Activated CD8-positive, alpha-beta T cell treated with anti-CD3 and anti-CD28 coated beads for 36 hours (primary cell): ENCODE measurements at regions not wholly inside any gene's neighbourhood (a gene's known extent, or its start where the extent isn't known, plus 50 kb on each side); places are given as distances from the start of the nearest gene placed in this dataset.

Experiments
- ATAC-seq: fragments of 200-7000 bp; cut with Tn5 transposase; one replicate; pipeline ENCODE4 v1.10.0; 2021; ENCODE audit warnings: mild to moderate bottlenecking, moderate library complexity
- CTCF ChIA-PET: fragments of 350-600 bp; sonication (Branson Sonifier 250); formaldehyde crosslinking; loops from one replicate; lab custom pipeline; 2021; ENCODE audit warnings: antibody characterized with exemption; lab: Charles Lee
- POLR2A ChIA-PET: fragments of 350-600 bp; sonication (Branson Sonifier 250); formaldehyde crosslinking; loops from one replicate; lab custom pipeline; 2021; ENCODE audit warnings: antibody characterized with exemption; lab: Charles Lee
- DNase-seq: peaks from one replicate; pipeline ENCODE4 v3.0.0-alpha.2; 2020
- H3K27ac Mint-ChIP-seq: one replicate; pipeline ENCODE4 v1.8.0; 2021; ENCODE audit warnings: mild to moderate bottlenecking, mixed read lengths
- H3K27me3 Mint-ChIP-seq: one replicate; pipeline ENCODE4 v1.8.0; 2021; ENCODE audit warnings: mixed read lengths
- H3K36me3 Mint-ChIP-seq: one replicate; pipeline ENCODE4 v1.8.0; 2021; ENCODE audit warnings: low read depth, mixed read lengths
- H3K4me1 Mint-ChIP-seq: one replicate; pipeline ENCODE4 v1.8.0; 2021; ENCODE audit warnings: low read depth, mixed read lengths
- H3K4me3 Mint-ChIP-seq: one replicate; pipeline ENCODE4 v1.8.0; 2021; ENCODE audit warnings: mild to moderate bottlenecking, moderate library complexity, mixed read lengths
- H3K9me3 Mint-ChIP-seq: one replicate; pipeline ENCODE4 v1.8.0; 2021; ENCODE audit warnings: mixed read lengths
- CTCF ChIP-seq: fragments of 200-600 bp; IDR thresholded peaks from one replicate; pipeline ENCODE4 v1.8.0; 2022; ENCODE audit warnings: antibody characterized with exemption, mild to moderate bottlenecking
- intact Hi-C: fragments of 100-400 bp; cut with micrococcal nuclease; formaldehyde crosslinking; loops from one replicate; pipeline ENCODE4 v1.10.0; 2022

DNA sequence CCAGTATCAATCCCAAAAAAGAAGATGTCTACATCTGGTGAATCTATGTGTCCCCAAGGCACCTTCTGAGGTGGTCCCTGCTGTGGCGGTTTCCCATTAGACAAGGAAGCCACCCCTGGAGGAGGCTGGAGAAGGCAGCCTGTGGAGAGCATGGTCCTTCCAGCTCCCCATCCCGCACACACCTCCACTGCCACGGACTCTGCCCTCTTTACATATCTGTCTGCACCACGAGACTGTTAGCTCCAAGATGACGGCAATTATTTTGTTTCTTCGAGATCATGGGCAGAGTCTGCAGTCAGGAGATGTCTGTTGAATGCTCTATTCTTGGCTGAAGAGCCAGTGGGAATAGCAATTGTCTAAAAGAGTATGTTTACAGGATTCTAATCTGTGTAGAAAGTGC, 132.0 kb downstream of the OSR1 start:
- no peak overlapping the region for H3K27ac Mint-ChIP-seq
- H3K27me3 Mint-ChIP-seq = peaks cover 2% of the 10 kb centered on the region
- intact Hi-C loops = no loop called here
- no peaks in the 10 kb centered on the region for H3K4me1 Mint-ChIP-seq
- no peak overlapping the region for H3K4me3 Mint-ChIP-seq
- ATAC-seq = no peak
- TF ChIP-seq CTCF = no peak
- POLR2A ChIA-PET = no interaction called here
- no peak for DNase-seq
- H3K9me3 Mint-ChIP-seq = no peaks in the 10 kb centered on the region
- CTCF ChIA-PET = interaction anchor here (1.6 kb wide), 1 partner anchor 10 kb away, joined by 3 read pairs; no protein-coding TSS in a partner anchor
- no peaks in the 10 kb centered on the region for H3K36me3 Mint-ChIP-seq

DNA sequence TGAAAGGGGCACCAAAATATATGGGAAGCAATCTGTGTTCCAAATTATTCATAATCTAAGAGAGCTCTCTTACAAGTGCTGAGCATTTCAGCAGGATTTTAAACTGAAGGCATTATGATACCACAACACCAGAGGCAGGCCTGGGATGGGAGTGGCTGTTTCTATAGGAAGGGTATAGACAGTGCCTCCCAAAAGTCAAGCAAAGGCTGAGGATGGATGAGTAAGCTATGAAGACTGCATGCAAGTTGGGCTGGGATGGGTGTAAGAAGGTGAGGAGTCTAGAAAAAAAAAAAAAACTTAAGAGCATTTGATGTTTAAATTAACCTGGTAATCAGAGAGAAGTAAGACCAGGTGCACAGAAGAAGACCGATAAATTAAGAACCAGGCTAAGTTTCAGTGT, 132.5 kb downstream of the OSR1 start:
- CTCF ChIA-PET = interaction anchor here (1.6 kb wide), 1 partner anchor 11 kb away, joined by 3 read pairs; no protein-coding TSS in a partner anchor
- peaks cover 2% of the 10 kb centered on the region for H3K27me3 Mint-ChIP-seq
- no peak overlapping the region for H3K27ac Mint-ChIP-seq
- intact Hi-C loops = no loop called here
- H3K9me3 Mint-ChIP-seq = no peaks in the 10 kb centered on the region
- no peak for TF ChIP-seq CTCF
- POLR2A ChIA-PET = no interaction called here
- H3K36me3 Mint-ChIP-seq = no peaks in the 10 kb centered on the region
- no peaks in the 10 kb centered on the region for H3K4me1 Mint-ChIP-seq
- DNase-seq (no peak), ATAC-seq (no peak)
- no peak overlapping the region for H3K4me3 Mint-ChIP-seq

GRCh38 chr2:19225126-19225525, 133.3 kb downstream of the OSR1 start:
- TF ChIP-seq CTCF = no peak
- H3K4me3 Mint-ChIP-seq = no peak overlapping the region
- no peak overlapping the region for H3K27ac Mint-ChIP-seq
- intact Hi-C loops = no loop called here
- ChIA-PET POLR2A (no interaction called here), CTCF (interaction anchor here (0.6 to 1.6 kb wide), 2 partner anchors 11 to 671 kb away, joined by 3 to 4 read pairs; no protein-coding TSS in a partner anchor)
- DNase-seq = no peak
- no peaks in the 10 kb centered on the region for H3K36me3 Mint-ChIP-seq
- no peaks in the 10 kb centered on the region for H3K9me3 Mint-ChIP-seq
- no peaks in the 10 kb centered on the region for H3K4me1 Mint-ChIP-seq
- peaks cover 2% of the 10 kb centered on the region for H3K27me3 Mint-ChIP-seq
- ATAC-seq = no peak

DNA sequence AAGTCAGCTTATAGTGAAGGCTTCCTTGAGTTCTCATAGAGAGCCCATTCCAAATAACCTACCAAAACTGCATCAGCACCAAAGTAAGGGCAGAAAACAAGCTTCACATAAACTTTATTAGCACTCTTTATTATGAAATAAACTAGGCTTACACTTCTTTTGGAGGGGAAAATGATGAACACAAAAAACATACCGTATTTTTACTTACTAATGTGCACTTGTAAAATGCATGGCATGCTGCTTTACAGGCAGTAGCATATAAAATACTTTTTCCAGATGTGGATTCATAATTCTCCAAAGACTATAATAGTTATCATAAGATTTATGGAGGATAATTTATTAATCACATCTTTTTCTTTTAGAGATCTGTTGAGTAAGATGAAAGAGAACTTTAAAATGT, 133.9 kb downstream of the OSR1 start:
- H3K9me3 Mint-ChIP-seq = no peaks in the 10 kb centered on the region
- ChIA-PET CTCF (no interaction called here), POLR2A (no interaction called here)
- H3K36me3 Mint-ChIP-seq = no peaks in the 10 kb centered on the region
- H3K27me3 Mint-ChIP-seq = peaks cover under 1% of the 10 kb centered on the region
- ATAC-seq (no peak), DNase-seq (no peak)
- TF ChIP-seq CTCF = no peak
- no peaks in the 10 kb centered on the region for H3K4me1 Mint-ChIP-seq
- no peak overlapping the region for H3K4me3 Mint-ChIP-seq
- intact Hi-C loops = no loop called here
- no peak overlapping the region for H3K27ac Mint-ChIP-seq

DNA sequence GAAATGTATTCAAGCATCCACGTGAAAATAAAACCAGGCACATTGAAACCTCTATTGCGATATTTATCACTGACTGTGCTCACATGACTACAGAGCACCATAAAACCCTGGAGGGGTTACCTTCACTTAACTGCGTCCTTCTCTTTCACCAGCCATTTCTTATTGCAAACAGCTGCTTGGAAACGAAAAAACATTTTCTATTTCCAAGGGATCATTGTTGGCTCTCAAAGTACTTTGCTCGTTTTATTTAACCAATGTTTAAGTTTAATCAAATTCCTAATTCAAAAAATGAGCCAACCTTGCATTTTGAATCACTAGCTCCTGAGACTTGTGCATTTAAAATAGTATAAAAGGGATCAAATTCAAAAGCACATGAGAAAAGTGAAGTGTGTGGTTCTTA, 134.4 kb downstream of the OSR1 start:
- Mint-ChIP-seq H3K4me1 (no peaks in the 10 kb centered on the region), H3K36me3 (no peaks in the 10 kb centered on the region), H3K4me3 (no peak overlapping the region), H3K9me3 (no peaks in the 10 kb centered on the region), H3K27ac (no peak overlapping the region), H3K27me3 (no peaks in the 10 kb centered on the region)
- ChIA-PET CTCF (no interaction called here), POLR2A (no interaction called here)
- no peak for TF ChIP-seq CTCF
- intact Hi-C loops = no loop called here
- ATAC-seq (no peak), DNase-seq (no peak)
